Endothelial cell of umbilical vein (primary cell): ENCODE measurements at regions not wholly inside any gene's neighbourhood (a gene's known extent, or its start where the extent isn't known, plus 50 kb on each side); places are given as distances from the start of the nearest gene placed in this dataset.

ENCODE experiments used
- EZH2 ChIP-seq: IDR thresholded peaks from 2 replicates; pipeline ENCODE4 v1.6.1; 2012; ENCODE audit warnings: borderline replicate concordance, low read depth, mild to moderate bottlenecking, moderate library complexity, low read length, inconsistent platforms; ENCODE audit not compliant: severe bottlenecking
- GATA2 ChIP-seq: IDR thresholded peaks from 2 replicates; pipeline ENCODE4 v1.7.0; 2011; ENCODE audit warnings: low read depth, mild to moderate bottlenecking, moderate library complexity, mixed read lengths, low read length; ENCODE audit not compliant: insufficient read length, insufficient read depth
- JUN ChIP-seq: IDR thresholded peaks from 2 replicates; pipeline ENCODE4 v1.6.1; 2011; ENCODE audit warnings: borderline replicate concordance, low read depth; ENCODE audit not compliant: insufficient read length, insufficient read depth
- MYC ChIP-seq: IDR thresholded peaks from one replicate; pipeline ENCODE4 v1.6.1; 2011; ENCODE audit warnings: mild to moderate bottlenecking, low read depth, low read length
- POLR2A ChIP-seq: IDR thresholded peaks from 2 replicates; pipeline ENCODE4 v1.6.1; 2012; ENCODE audit warnings: low read depth, mild to moderate bottlenecking, control low read depth, low read length
- POLR2AphosphoS5 ChIP-seq: IDR thresholded peaks from 2 replicates; pipeline ENCODE4 v1.6.1; 2012; ENCODE audit warnings: low read depth, mild to moderate bottlenecking, control low read depth, low read length, moderate library complexity; ENCODE audit not compliant: insufficient read depth
- TF ChIP-seq, protein P1 (sequence below), 2 donors: IDR thresholded peaks; 1 replicate in 1 of 2; 2 replicates in 1 of 2; pipeline ENCODE4 v1.5.1; 2011; ENCODE audit warnings: low read length in 2 of 2, mild to moderate bottlenecking in 2 of 2, moderate library complexity in 2 of 2, control low read depth in 1 of 2, inconsistent platforms in 1 of 2, low read depth in 1 of 2; ENCODE audit not compliant: insufficient read depth in 1 of 2; ENCODE audit errors: extremely low read depth in 1 of 2
- TF ChIP-seq, protein P2 (sequence below): IDR thresholded peaks from 2 replicates; pipeline ENCODE4 v1.6.1; 2011; ENCODE audit not compliant: insufficient read depth, insufficient read length

DNA sequence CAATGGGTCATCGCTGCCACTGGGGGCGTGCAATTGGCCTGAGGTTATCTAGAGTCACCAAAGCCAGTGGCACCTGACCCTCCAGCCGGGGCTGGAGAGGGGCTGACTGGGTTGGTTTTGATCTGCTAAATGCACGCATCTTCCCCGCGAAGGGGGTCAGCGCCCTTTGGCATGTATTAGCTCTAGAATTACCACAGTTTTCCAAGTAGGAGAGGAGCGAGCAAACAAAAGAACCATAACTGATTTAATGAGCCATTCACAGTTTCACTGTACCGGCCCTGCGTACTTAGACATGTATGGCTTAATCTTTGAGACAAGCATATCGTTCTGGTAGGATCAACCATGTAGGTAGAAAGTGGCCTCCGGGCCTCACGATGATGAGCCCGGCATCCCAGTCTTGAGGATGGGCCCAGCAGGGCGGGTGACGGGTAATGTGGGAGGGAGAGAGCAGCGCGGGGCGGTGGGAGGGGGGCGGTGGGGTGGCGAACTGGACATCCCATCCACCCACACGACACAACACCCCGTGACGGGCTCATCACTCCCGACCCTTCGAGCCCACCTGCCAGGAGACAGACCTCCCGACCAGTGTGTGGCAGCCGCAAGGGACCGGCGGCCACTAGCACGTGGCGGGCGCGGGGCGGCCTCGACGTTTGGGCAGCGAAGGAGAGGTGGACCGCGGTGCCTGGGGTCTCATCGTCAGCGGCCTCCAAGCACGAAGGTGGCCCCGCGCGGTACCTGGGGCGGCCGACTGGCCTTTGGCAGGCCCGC is 1957.5 kb upstream of the DEFB115 start:
- TF ChIP-seq, protein P1, sequence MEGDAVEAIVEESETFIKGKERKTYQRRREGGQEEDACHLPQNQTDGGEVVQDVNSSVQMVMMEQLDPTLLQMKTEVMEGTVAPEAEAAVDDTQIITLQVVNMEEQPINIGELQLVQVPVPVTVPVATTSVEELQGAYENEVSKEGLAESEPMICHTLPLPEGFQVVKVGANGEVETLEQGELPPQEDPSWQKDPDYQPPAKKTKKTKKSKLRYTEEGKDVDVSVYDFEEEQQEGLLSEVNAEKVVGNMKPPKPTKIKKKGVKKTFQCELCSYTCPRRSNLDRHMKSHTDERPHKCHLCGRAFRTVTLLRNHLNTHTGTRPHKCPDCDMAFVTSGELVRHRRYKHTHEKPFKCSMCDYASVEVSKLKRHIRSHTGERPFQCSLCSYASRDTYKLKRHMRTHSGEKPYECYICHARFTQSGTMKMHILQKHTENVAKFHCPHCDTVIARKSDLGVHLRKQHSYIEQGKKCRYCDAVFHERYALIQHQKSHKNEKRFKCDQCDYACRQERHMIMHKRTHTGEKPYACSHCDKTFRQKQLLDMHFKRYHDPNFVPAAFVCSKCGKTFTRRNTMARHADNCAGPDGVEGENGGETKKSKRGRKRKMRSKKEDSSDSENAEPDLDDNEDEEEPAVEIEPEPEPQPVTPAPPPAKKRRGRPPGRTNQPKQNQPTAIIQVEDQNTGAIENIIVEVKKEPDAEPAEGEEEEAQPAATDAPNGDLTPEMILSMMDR (IDR thresholded peaks at IDR 0.05; ENCODE audit: extremely low read depth in 1 of 2, insufficient read depth in 1 of 2, low read depth in 1 of 2, low read length in 2 of 2), result no peak
- TF ChIP-seq POLR2A (no peak), JUN (no peak), POLR2AphosphoS5 (no peak), EZH2 (no peak), MYC (no peak), GATA2 (no peak)
- TF ChIP-seq, protein P2, sequence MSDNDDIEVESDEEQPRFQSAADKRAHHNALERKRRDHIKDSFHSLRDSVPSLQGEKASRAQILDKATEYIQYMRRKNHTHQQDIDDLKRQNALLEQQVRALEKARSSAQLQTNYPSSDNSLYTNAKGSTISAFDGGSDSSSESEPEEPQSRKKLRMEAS, result no peak
